ENCODE measurements at regions not wholly inside any gene's neighbourhood (a gene's known extent, or its start where the extent isn't known, plus 50 kb on each side); places are given as distances from the start of the nearest gene placed in this dataset.

DNA sequence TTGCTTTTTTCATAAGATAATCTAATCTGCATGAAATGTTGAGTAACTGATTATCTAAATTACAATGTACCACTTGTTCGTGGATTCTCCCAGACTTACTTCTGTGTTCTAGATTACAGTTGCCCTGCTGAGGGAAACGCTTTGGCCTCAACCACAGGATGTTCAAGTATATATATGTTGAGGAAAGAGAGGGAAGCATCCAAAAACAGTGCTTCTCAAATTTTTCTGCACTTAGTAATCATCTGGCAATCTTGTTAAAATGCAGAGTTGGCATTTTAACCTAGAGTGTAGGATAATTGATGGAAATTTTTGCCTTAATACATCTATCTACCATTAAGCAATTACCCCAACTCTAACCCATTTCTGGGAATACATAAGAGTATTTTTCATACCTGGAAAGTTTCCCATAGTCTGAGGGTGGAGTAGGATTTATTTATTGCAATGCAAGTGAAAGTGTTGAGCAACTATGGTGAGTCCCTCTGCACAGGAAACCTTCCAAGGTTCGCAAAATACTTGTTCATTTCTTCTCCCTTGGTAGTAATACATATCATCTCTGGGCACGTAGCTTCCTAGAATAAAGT lies 59.6 kb upstream of the C1GALT1 start:
- no peak for DNase-seq

- no peak for DNase-seq
Measured at GRCh38 chr7:7125963-7126362, 56.4 kb upstream of the C1GALT1 start.

- DNase-seq = no peak
Measured at GRCh38 chr7:7127773-7128172, 54.6 kb upstream of the C1GALT1 start.

DNA sequence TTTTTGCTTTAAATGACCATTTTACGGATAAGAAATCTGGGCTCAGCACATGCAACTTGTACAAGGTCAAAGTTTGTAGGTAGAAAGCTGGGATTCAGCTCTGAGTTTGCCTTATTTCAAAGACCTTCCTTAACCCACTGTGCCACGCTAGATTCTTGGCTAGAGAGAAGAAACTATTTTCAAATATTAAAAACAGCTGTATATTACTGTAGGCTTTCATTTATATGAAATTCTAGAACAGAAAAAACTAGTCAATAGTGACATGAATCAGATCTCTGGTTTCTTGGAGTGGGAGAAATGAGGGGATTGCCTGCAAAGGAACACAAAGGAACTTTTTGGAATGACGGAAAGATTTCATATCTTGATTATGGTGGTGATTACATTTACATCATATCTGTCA lies 53.0 kb upstream of the C1GALT1 start:
- no peak for DNase-seq

GRCh38 chr7:7131273-7131672 lies 51.1 kb upstream of the C1GALT1 start:
- DNase-seq = no peak
